B cell (primary cell): ENCODE measurements at regions not wholly inside any gene's neighbourhood (a gene's known extent, or its start where the extent isn't known, plus 50 kb on each side); places are given as distances from the start of the nearest gene placed in this dataset.

ENCODE experiments used
- ATAC-seq: fragments of 200-7000 bp; cut with Tn5 transposase; one replicate; pipeline ENCODE4 v1.10.0; 2021; ENCODE audit warnings: low read depth, mild to moderate bottlenecking, moderate number of reproducible peaks, moderate library complexity
- CTCF ChIA-PET: fragments of 350-600 bp; sonication (Branson Sonifier 250); formaldehyde crosslinking; loops from one replicate; lab custom pipeline; 2021; ENCODE audit warnings: antibody characterized with exemption, inconsistent platforms; lab: Charles Lee
- POLR2A ChIA-PET: fragments of 350-600 bp; sonication (Branson Sonifier 250); formaldehyde crosslinking; loops from one replicate; lab custom pipeline; 2021; ENCODE audit warnings: antibody characterized with exemption; lab: Charles Lee
- DNase-seq: peaks from one replicate; pipeline ENCODE4 v3.0.0; 2013
- H2AFZ ChIP-seq: 2 replicates; pipeline ENCODE4 v1.6.1; 2012; ENCODE audit warnings: mild to moderate bottlenecking, low read depth, low read length; ENCODE audit not compliant: insufficient read depth, poor library complexity, severe bottlenecking
- H3K27ac ChIP-seq, 2 donors: 1 replicate in 1 of 2; 2 replicates in 1 of 2; pipeline ENCODE4 v1.5.1; 2012 to 2013; ENCODE audit warnings: low read length in 2 of 2, mild to moderate bottlenecking in 2 of 2, moderate library complexity in 1 of 2
- H3K27me3 ChIP-seq, 4 experiments: fragments of 200-600 bp in 1 of 4; sonication (generic) in 1 of 4; replicated peaks in 1 of 4; 1 replicate in 2 of 4; 2 replicates in 2 of 4; pipeline versions ENCODE4 v1.6.1 to v1.7.0; 2013 to 2016; ENCODE audit warnings: low read length in 3 of 4, mild to moderate bottlenecking in 2 of 4, mixed read lengths in 1 of 4, moderate library complexity in 1 of 4; ENCODE audit not compliant: insufficient read depth in 4 of 4, control insufficient read depth in 3 of 4; ENCODE audit errors: control extremely low read depth in 1 of 4
- H3K36me3 ChIP-seq, 2 experiments: replicated peaks in 1 of 2; 1 replicate in 1 of 2; 2 replicates in 1 of 2; pipeline versions ENCODE4 v1.6.1 to v1.7.1; 2013; ENCODE audit warnings: low read length in 1 of 2; ENCODE audit not compliant: insufficient read depth in 2 of 2, control insufficient read depth in 1 of 2; ENCODE audit errors: control extremely low read depth in 1 of 2, extremely low read depth in 1 of 2
- H3K4me1 ChIP-seq, 2 donors: fragments of 200-600 bp in 1 of 2; sonication (generic) in 1 of 2; 1 replicate in 1 of 2; 2 replicates in 1 of 2; pipeline versions ENCODE4 v1.5.1 to v1.6.1; 2013 to 2017; ENCODE audit warnings: low read length in 2 of 2; ENCODE audit not compliant: control insufficient read depth in 2 of 2, insufficient read depth in 2 of 2
- H3K4me2 ChIP-seq: replicated peaks from 2 replicates; pipeline ENCODE3; 2012; ENCODE audit warnings: mild to moderate bottlenecking, low read depth, low read length; ENCODE audit not compliant: poor library complexity, severe bottlenecking
- H3K4me3 ChIP-seq, 5 experiments: fragments of 200-600 bp in 1 of 5; sonication (generic) in 1 of 5; 1 replicate in 3 of 5; 2 replicates in 2 of 5; pipeline versions ENCODE4 v1.5.1 to v1.7.0; 2011 to 2016; ENCODE audit warnings: low read length in 4 of 5, mild to moderate bottlenecking in 4 of 5, low read depth in 2 of 5, control low read depth in 1 of 5, moderate library complexity in 1 of 5; ENCODE audit not compliant: insufficient read depth in 1 of 5; ENCODE audit errors: control extremely low read depth in 1 of 5, extremely low read depth in 1 of 5
- H3K79me2 ChIP-seq: fragments of 200-600 bp; sonication (generic); one replicate; pipeline ENCODE4 v1.6.0; 2016; ENCODE audit warnings: low read length; ENCODE audit not compliant: control insufficient read depth, insufficient read depth
- H3K9ac ChIP-seq: fragments of 200-600 bp; sonication (generic); 2 replicates; pipeline ENCODE4 v1.6.1; 2017; ENCODE audit warnings: mild to moderate bottlenecking, low read length, moderate library complexity
- H3K9me3 ChIP-seq, 3 donors: one replicate each; pipeline versions ENCODE4 v1.6.1 to v1.7.1; 2013; ENCODE audit warnings: low read length in 2 of 3; ENCODE audit not compliant: control insufficient read depth in 2 of 3, insufficient read depth in 1 of 3; ENCODE audit errors: control extremely low read depth in 1 of 3
- H4K20me1 ChIP-seq: 2 replicates; pipeline ENCODE4 v1.6.0; 2012; ENCODE audit warnings: mild to moderate bottlenecking, low read length; ENCODE audit not compliant: insufficient read depth, control insufficient read depth, poor library complexity, severe bottlenecking
- H3K27ac Mint-ChIP-seq: one replicate; pipeline ENCODE4 v1.8.0; 2021; ENCODE audit warnings: mixed read lengths
- H3K27me3 Mint-ChIP-seq: one replicate; pipeline ENCODE4 v1.8.0; 2021; ENCODE audit warnings: mixed read lengths
- H3K4me1 Mint-ChIP-seq: one replicate; pipeline ENCODE4 v1.8.0; 2021; ENCODE audit warnings: mixed read lengths
- H3K4me3 Mint-ChIP-seq: one replicate; pipeline ENCODE4 v1.8.0; 2021; ENCODE audit warnings: mixed read lengths
- H3K9me3 Mint-ChIP-seq: one replicate; pipeline ENCODE4 v1.8.0; 2022; ENCODE audit warnings: mixed read lengths; ENCODE audit not compliant: insufficient read depth
- EZH2 ChIP-seq: IDR thresholded peaks from 2 replicates; pipeline ENCODE4 v1.6.1; 2012; ENCODE audit warnings: borderline replicate concordance, low read depth, mild to moderate bottlenecking, moderate library complexity, low read length; ENCODE audit not compliant: insufficient read depth, poor library complexity, severe bottlenecking
- WGBS: methylation state at CpG from one replicate; pipeline ENCODE4 v1.1.5; 2013; ENCODE audit warnings: missing lambda C conversion rate; ENCODE audit not compliant: insufficient coverage; 5-methylcytosine and 5-hydroxymethylcytosine counted together
- intact Hi-C: fragments of 100-400 bp; cut with micrococcal nuclease; formaldehyde crosslinking; loops from one replicate; pipeline ENCODE4 v1.10.0; 2022
- TF ChIP-seq, protein P1 (sequence below): fragments of 200-600 bp; IDR thresholded peaks from one replicate; pipeline ENCODE4 v1.8.0; 2022; ENCODE audit warnings: antibody characterized with exemption, mild to moderate bottlenecking

DNA sequence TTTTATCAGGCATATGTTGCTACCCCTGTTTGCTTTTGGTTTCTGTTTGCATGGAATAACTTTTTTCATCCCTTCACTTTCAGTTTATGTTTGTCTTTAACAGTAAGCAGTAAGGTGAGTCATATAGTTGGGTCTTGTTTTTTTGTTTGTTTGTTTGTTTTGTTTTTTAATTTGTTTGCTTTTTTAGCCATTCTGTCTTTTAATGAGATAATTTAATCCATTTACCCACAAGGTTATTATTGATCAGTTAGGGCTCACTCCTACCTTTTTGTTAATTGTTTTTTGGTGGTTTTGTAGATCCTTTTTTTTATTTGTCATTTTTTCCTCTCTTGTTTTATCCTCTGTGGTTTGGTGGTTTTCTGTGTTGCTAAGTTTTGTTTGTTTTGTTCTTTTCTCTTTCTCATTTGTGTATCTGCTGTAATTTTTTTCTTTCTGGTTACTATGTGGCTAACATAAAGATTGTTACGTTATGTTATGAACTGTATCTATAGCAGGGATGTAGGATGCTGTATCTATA is 379.5 kb upstream of the MAD2L1 start:
- Histone ChIP-seq H4K20me1 (no peaks in the 10 kb centered on the region), H3K79me2 (no peaks in the 10 kb centered on the region), H3K9ac (no peak overlapping the region), H3K4me2 (no peak overlapping the region), H3K36me3 (no peaks in the 10 kb centered on the region), H3K4me3 (no peak overlapping the region), H2AFZ (no peak overlapping the region), H3K27me3 (no peaks in the 10 kb centered on the region), H3K4me1 (no peaks in the 10 kb centered on the region), H3K9me3 (no peaks in the 10 kb centered on the region), H3K27ac (no peak overlapping the region)
- no peak overlapping the region for H3K27ac Mint-ChIP-seq
- CTCF ChIA-PET = no interaction called here
- WGBS = no CpG with 5 or more reads among the region's 1 CpG
- H3K9me3 Mint-ChIP-seq = no peaks in the 10 kb centered on the region
- DNase-seq (no peak), ATAC-seq (no peak)
- H3K4me1 Mint-ChIP-seq = no peaks in the 10 kb centered on the region
- no peak for TF ChIP-seq EZH2
- TF ChIP-seq, protein P1, sequence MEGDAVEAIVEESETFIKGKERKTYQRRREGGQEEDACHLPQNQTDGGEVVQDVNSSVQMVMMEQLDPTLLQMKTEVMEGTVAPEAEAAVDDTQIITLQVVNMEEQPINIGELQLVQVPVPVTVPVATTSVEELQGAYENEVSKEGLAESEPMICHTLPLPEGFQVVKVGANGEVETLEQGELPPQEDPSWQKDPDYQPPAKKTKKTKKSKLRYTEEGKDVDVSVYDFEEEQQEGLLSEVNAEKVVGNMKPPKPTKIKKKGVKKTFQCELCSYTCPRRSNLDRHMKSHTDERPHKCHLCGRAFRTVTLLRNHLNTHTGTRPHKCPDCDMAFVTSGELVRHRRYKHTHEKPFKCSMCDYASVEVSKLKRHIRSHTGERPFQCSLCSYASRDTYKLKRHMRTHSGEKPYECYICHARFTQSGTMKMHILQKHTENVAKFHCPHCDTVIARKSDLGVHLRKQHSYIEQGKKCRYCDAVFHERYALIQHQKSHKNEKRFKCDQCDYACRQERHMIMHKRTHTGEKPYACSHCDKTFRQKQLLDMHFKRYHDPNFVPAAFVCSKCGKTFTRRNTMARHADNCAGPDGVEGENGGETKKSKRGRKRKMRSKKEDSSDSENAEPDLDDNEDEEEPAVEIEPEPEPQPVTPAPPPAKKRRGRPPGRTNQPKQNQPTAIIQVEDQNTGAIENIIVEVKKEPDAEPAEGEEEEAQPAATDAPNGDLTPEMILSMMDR = no peak
- H3K4me3 Mint-ChIP-seq = no peak overlapping the region
- intact Hi-C loops = no loop called here
- H3K27me3 Mint-ChIP-seq = no peaks in the 10 kb centered on the region
- POLR2A ChIA-PET = no interaction called here

DNA sequence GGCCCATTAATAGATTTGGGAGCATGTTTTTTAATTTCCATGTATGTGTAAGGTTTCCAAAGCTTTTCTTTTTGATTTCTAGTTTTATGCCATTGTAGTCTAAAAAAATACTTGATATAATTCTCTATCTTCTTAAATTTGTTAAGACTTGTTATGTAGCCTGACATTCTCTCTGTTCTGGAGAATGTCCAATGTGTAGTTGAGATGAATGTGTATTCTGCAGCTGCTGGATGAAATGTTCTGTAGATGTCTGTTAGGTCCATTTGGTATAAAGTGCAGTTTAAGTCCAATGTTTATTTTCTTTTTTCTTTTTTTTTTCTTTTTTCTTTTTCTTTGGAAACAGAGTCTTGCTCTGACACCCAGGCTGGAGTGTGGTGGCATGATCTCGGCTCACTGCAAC is 378.5 kb upstream of the MAD2L1 start:
- no peaks in the 10 kb centered on the region for H3K4me1 ChIP-seq
- H3K4me2 ChIP-seq = no peak overlapping the region
- no peak for TF ChIP-seq EZH2
- TF ChIP-seq, protein P1 = no peak
- Mint-ChIP-seq H3K4me1 (no peaks in the 10 kb centered on the region), H3K27ac (no peak overlapping the region), H3K27me3 (no peaks in the 10 kb centered on the region), H3K9me3 (no peaks in the 10 kb centered on the region), H3K4me3 (no peak overlapping the region)
- no peaks in the 10 kb centered on the region for H3K27me3 ChIP-seq
- no peaks in the 10 kb centered on the region for H4K20me1 ChIP-seq
- H3K27ac ChIP-seq = no peak overlapping the region
- H3K9ac ChIP-seq = no peak overlapping the region
- CTCF ChIA-PET = no interaction called here
- no peak for ATAC-seq
- no peaks in the 10 kb centered on the region for H3K36me3 ChIP-seq
- no peak for DNase-seq
- intact Hi-C loops = no loop called here
- no peak overlapping the region for H2AFZ ChIP-seq
- POLR2A ChIA-PET = no interaction called here
- no CpG with 5 or more reads among the region's 1 CpG for WGBS
- H3K4me3 ChIP-seq = no peak overlapping the region
- no peaks in the 10 kb centered on the region for H3K9me3 ChIP-seq
- H3K79me2 ChIP-seq = no peaks in the 10 kb centered on the region
